Kidney (tissue), 13 donors: ENCODE measurements at regions not wholly inside any gene's neighbourhood (a gene's known extent, or its start where the extent isn't known, plus 50 kb on each side); places are given as distances from the start of the nearest gene placed in this dataset.
"Not testable (repeated sequence)": the region's sequence is repeated elsewhere in the genome, so short reads cannot be mapped to it uniquely, and the experiment has no call there.

Experiments
- DNase-seq, 5 donors: peaks; one replicate each; pipeline ENCODE4 v3.0.0-alpha.2; 2013 to 2020
- FAIRE-seq: peaks from 2 replicates; lab custom pipeline; 2012; peaks lifted over from hg19 to GRCh38; lab: Jason Lieb, UNC
- H3K27ac ChIP-seq, 2 donors: one replicate each; pipeline ENCODE4 v1.7.0; 2013; ENCODE audit warnings: low read depth in 2 of 2, low read length in 2 of 2, inconsistent platforms in 1 of 2
- H3K27me3 ChIP-seq: one replicate; pipeline ENCODE4 v1.7.1; 2013; ENCODE audit warnings: low read length, inconsistent platforms; ENCODE audit not compliant: control insufficient read depth, insufficient read depth
- H3K36me3 ChIP-seq, 3 donors: one replicate each; pipeline versions ENCODE4 v1.7.0 to v1.7.1; 2013; ENCODE audit warnings: low read length in 3 of 3, control low read depth in 1 of 3, inconsistent platforms in 1 of 3; ENCODE audit not compliant: insufficient read depth in 3 of 3, control insufficient read depth in 2 of 3
- H3K4me1 ChIP-seq, 3 donors: one replicate each; pipeline versions ENCODE4 v1.7.0 to v1.7.1; 2013; ENCODE audit warnings: low read length in 3 of 3, inconsistent platforms in 1 of 3, low read depth in 1 of 3; ENCODE audit not compliant: control insufficient read depth in 2 of 3, insufficient read depth in 2 of 3
- H3K4me3 ChIP-seq, 3 donors: one replicate each; pipeline versions ENCODE4 v1.7.0 to v1.8.1; 2013; ENCODE audit warnings: low read length in 3 of 3, control low read depth in 1 of 3, inconsistent platforms in 1 of 3
- H3K9ac ChIP-seq, 3 donors: one replicate each; pipeline versions ENCODE4 v1.7.0 to v1.7.1; 2013; ENCODE audit warnings: low read length in 3 of 3, control low read depth in 1 of 3, inconsistent platforms in 1 of 3
- H3K9me3 ChIP-seq, 3 donors: one replicate each; pipeline versions ENCODE4 v1.7.0 to v1.7.1; 2013; ENCODE audit warnings: low read length in 3 of 3, control low read depth in 1 of 3, inconsistent platforms in 1 of 3; ENCODE audit not compliant: control insufficient read depth in 2 of 3, insufficient read depth in 1 of 3
- intact Hi-C: fragments of 100-400 bp; cut with DNase I; formaldehyde crosslinking; loops from one replicate; pipeline ENCODE4 v1.11.1; 2022
- TF ChIP-seq, protein P1 (sequence below): IDR thresholded peaks from 3 replicates; pipeline ENCODE4 v1.5.1; 2012; ENCODE audit warnings: mild to moderate bottlenecking, moderate library complexity, borderline replicate concordance; ENCODE audit not compliant: insufficient read depth; ENCODE audit errors: extremely low read depth
- donor health status: control.
- donor health status: control.
- donor health status: control.
- donor health status: control.
- donor health status: control.
- donor health status: DM: yes; HTN: yes; CAD: no.
- donor health status: Normal renal cell carcinoma (clear cell type).

DNA sequence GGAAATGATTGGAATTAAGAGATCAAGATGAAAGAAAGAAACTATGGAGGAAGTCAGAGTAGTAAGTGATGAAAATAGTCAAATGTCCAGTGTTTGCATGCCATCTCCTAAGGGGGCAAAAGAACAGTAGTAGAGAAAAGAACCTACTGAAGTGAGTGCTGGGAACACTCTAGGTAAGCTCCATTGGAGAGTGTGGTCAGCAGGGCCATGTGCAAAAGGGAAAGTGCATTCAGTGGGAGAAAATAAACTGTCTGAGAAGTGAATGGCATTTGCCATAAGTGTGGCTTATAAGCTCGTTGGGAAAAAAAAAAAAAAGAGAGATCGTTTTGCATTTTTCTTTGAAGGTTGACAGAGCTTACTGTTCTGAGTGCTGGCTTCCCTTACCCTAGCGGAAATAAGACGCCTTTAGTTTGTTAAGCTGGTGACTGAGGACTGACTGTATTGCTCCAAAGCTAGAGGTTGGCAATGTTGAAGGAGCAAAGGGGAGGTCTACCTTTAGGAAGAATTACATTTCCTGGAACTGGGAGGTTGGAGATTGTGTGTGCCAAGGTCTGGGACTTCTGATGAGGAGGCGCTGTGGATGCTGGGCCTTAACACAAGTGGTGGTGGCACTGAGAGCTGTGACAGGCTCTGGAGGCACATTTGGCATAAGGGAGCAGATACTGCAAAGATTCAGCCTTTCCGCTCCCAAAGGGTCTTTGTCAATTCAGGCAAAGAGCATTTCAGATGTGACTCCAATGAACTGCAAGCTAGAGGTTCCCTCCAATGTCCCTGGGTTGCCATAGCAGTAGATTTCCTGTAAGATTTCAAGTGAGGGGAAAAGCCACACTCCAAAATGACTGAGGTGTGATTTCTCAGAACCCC, 287.8 kb upstream of the SATB1 start:
- TF ChIP-seq, protein P1, sequence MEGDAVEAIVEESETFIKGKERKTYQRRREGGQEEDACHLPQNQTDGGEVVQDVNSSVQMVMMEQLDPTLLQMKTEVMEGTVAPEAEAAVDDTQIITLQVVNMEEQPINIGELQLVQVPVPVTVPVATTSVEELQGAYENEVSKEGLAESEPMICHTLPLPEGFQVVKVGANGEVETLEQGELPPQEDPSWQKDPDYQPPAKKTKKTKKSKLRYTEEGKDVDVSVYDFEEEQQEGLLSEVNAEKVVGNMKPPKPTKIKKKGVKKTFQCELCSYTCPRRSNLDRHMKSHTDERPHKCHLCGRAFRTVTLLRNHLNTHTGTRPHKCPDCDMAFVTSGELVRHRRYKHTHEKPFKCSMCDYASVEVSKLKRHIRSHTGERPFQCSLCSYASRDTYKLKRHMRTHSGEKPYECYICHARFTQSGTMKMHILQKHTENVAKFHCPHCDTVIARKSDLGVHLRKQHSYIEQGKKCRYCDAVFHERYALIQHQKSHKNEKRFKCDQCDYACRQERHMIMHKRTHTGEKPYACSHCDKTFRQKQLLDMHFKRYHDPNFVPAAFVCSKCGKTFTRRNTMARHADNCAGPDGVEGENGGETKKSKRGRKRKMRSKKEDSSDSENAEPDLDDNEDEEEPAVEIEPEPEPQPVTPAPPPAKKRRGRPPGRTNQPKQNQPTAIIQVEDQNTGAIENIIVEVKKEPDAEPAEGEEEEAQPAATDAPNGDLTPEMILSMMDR: no peak
- DNase-seq (no peak), FAIRE-seq (no peak)
- Histone ChIP-seq H3K4me1 (no peaks in the 10 kb centered on the region), H3K9ac (no peak overlapping the region), H3K4me3 (no peak overlapping the region), H3K9me3 (no peaks in the 10 kb centered on the region), H3K27ac (no peak overlapping the region), H3K36me3 (no peaks in the 10 kb centered on the region), H3K27me3 (no peaks in the 10 kb centered on the region)
- intact Hi-C loops: no loop called here

DNA sequence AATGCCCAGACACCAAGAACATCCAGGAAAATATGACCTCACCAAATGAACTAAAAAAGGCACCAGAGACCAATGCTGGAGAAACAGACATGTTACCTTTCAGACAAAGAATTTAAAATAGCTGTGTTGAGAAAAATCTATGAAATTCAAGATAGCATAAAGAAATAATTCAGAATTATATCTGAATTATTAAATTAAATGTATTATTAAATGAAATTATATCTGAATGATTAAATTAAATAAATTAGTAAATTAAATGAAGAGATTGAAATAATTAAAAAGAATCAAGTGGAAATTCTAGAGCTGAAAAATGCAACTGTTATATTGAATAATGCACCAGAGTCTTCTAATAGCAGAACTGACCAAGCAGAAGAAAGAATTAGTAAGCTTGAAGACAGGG, 279.2 kb upstream of the SATB1 start:
- Histone ChIP-seq H3K9ac (no peak overlapping the region), H3K27ac (no peak overlapping the region), H3K4me1 (no peaks in the 10 kb centered on the region), H3K36me3 (no peaks in the 10 kb centered on the region), H3K9me3 (no peaks in the 10 kb centered on the region), H3K4me3 (no peak overlapping the region), H3K27me3 (no peaks in the 10 kb centered on the region)
- DNase-seq (no peak), FAIRE-seq (peak; percentile 70)
- TF ChIP-seq, protein P1: no peak
- intact Hi-C loops: no loop called here

DNA sequence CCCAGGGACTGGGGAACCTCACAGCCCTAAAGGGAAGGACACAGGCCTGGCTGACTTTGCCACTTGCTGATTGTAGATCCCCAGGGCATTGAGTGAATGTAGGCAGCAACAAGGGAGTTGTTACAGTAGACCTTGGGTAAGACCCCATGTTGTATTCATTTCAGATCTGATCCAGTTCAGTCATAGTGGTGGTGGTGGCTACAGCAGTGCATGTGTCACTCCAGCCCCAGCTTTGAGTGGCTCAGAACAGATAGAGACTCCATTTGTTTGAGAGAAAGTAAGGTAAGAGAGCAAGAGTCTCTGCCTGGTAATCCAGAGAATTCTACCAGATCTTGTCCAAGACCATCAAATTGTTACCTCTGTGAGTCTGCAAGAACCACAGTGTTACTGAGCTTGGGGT, 278.7 kb upstream of the SATB1 start:
- intact Hi-C loops: no loop called here
- H3K9ac ChIP-seq: no peak overlapping the region
- H3K4me1 ChIP-seq: no peaks in the 10 kb centered on the region
- no peaks in the 10 kb centered on the region for H3K9me3 ChIP-seq
- H3K27ac ChIP-seq: no peak overlapping the region
- H3K4me3 ChIP-seq: no peak overlapping the region
- no peaks in the 10 kb centered on the region for H3K27me3 ChIP-seq
- DNase-seq (no peak), FAIRE-seq (no peak)
- H3K36me3 ChIP-seq: no peaks in the 10 kb centered on the region
- TF ChIP-seq, protein P1: no peak

DNA sequence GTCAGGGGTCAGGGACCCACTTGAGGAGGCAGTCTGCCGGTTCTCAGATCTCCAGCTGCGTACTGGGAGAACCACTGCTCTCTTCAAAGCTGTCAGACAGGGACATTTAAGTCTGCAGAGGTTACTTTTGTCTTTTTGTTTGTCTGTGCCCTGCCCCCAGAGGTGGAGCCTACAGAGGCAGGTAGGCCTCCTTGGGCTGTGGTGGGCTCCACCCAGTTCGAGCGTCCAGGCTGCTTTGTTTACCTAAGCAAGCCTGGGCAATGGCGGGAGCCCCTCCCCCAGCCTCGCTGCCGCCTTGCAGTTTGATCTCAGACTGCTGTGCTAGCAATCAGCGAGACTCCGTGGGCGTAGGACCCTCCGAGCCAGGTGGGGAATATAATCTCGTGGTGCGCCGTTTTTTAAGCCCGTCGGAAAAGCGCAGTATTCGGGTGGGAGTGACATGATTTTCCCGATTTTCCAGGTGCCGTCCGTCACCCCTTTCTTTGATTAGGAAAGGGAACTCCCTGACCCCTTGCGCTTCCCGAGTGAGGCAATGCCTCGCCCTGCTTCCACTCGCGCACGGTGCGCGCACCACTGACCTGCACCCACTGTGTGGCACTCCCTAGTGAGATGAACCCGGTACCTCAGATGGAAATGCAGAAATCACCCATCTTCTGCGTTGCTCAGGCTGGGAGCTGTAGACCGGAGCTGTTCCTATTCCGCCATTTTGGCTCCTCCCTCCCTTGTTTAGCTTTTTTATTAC, 268.6 kb upstream of the SATB1 start:
- FAIRE-seq: not testable (repeated sequence)

More for the DNA sequence above, 268.6 kb upstream of the SATB1 start:
- H3K9me3 ChIP-seq, DNase-seq, H3K27ac ChIP-seq, H3K4me3 ChIP-seq, H3K36me3 ChIP-seq, H3K27me3 ChIP-seq, H3K4me1 ChIP-seq, intact Hi-C loops, H3K9ac ChIP-seq: not testable (repeated sequence)
